Progenitor cell of endocrine pancreas (in vitro differentiated cells): ENCODE measurements at regions not wholly inside any gene's neighbourhood (a gene's known extent, or its start where the extent isn't known, plus 50 kb on each side); places are given as distances from the start of the nearest gene placed in this dataset.

Experiments
- DNase-seq: peaks from one replicate; pipeline ENCODE4 v3.0.0; 2021; ENCODE audit warnings: low spot score; ENCODE audit not compliant: unreplicated experiment
- H3K27ac Mint-ChIP-seq: 2 replicates; pipeline ENCODE4 v1.8.0; 2021; ENCODE audit warnings: mild to moderate bottlenecking, moderate library complexity, mixed read lengths
- H3K27me3 Mint-ChIP-seq: 2 replicates; pipeline ENCODE4 v1.8.0; 2021; ENCODE audit warnings: mixed read lengths
- H3K36me3 Mint-ChIP-seq: 2 replicates; pipeline ENCODE4 v1.8.0; 2022; ENCODE audit warnings: mixed read lengths; ENCODE audit not compliant: insufficient read depth
- H3K4me1 Mint-ChIP-seq: 2 replicates; pipeline ENCODE4 v1.8.0; 2021; ENCODE audit warnings: low read depth, mixed read lengths
- H3K4me3 Mint-ChIP-seq: 2 replicates; pipeline ENCODE4 v1.8.0; 2021; ENCODE audit warnings: low read depth, mild to moderate bottlenecking, moderate library complexity, mixed read lengths
- H3K9me3 Mint-ChIP-seq: 2 replicates; pipeline ENCODE4 v1.8.0; 2021; ENCODE audit warnings: low read depth, mixed read lengths
- CTCF ChIP-seq: fragments of 200-600 bp; sonication (generic); IDR thresholded peaks from one replicate; pipeline ENCODE4 v1.5.0; 2021; ENCODE audit warnings: antibody characterized with exemption, mild to moderate bottlenecking; ENCODE audit not compliant: unreplicated experiment

DNA sequence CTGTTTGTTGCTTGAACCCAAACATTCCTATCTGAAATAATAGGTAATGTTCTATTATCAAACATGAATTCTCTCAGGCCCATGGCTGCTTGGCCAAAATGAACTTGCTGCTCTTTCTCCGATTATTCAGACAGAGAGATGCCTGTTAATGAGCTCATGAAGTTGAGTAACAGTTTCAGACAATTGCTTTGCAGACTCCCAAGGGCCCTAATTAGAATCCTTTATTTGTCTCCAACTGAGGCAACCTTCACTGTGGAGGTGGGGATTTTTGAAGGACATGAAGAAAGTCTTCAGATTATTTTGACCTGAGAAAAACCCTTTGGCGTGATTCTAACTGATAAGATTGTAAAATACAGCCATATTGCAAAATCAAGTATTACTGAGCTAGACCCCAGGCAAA lies 466.7 kb downstream of the NFIB start:
- Mint-ChIP-seq H3K27me3 (no peaks in the 10 kb centered on the region), H3K9me3 (no peaks in the 10 kb centered on the region), H3K4me3 (no peak overlapping the region), H3K4me1 (no peaks in the 10 kb centered on the region), H3K27ac (no peak overlapping the region), H3K36me3 (no peaks in the 10 kb centered on the region)
- no peak for TF ChIP-seq CTCF
- DNase-seq = no peak

DNA sequence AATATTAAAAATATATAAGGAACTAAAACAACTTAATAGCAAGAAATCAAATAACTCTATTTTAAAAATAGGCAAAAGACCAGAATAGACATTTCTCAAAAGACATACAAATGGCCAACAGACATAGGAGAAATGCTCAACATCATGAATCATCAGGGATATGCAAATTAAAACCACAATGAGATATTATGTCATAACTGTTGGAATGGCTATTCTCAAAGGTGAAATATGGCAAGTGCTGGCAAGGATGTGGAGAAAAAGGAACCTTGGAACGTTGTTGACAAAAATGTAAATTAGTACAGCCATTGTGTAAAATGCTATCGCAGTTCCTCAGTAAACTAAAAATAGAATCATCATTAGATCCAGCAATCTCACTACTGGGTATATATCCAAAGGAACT lies 468.5 kb downstream of the NFIB start:
- no peak overlapping the region for H3K4me3 Mint-ChIP-seq
- no peak for TF ChIP-seq CTCF
- DNase-seq = no peak
- H3K36me3 Mint-ChIP-seq = no peaks in the 10 kb centered on the region
- no peaks in the 10 kb centered on the region for H3K27me3 Mint-ChIP-seq
- H3K4me1 Mint-ChIP-seq = peaks cover 3% of the 10 kb centered on the region
- H3K27ac Mint-ChIP-seq = no peak overlapping the region
- H3K9me3 Mint-ChIP-seq = no peaks in the 10 kb centered on the region

- no peaks in the 10 kb centered on the region for H3K36me3 Mint-ChIP-seq
- peaks cover 3% of the 10 kb centered on the region for H3K4me1 Mint-ChIP-seq
- DNase-seq = no peak
- peaks cover 3% of the 10 kb centered on the region for H3K9me3 Mint-ChIP-seq
- no peak overlapping the region for H3K4me3 Mint-ChIP-seq
- no peak overlapping the region for H3K27ac Mint-ChIP-seq
- TF ChIP-seq CTCF = no peak
- no peaks in the 10 kb centered on the region for H3K27me3 Mint-ChIP-seq
These were observed 472.0 kb downstream of the NFIB start for GRCh38 chr9:13841746-13842462.

DNA sequence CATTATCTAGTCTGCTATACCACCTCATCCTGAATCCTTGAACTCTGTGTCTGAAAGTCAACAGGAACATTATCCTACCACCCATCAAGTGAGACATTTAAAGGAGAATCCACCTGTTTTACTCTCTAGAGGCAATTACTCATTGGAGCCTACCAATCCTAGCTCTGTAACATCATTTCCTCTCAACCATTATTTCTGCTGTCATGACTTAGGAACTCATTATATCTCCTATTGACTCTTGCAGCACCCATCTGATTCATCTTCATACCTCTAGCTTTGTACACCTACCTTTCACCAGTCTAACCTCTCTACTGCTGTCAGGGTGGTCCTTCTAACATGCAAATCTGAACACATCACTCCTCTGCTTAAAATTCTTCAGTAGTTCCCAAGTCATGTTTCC lies 481.5 kb downstream of the NFIB start:
- TF ChIP-seq CTCF = no peak
- Mint-ChIP-seq H3K27me3 (no peaks in the 10 kb centered on the region), H3K4me1 (no peaks in the 10 kb centered on the region), H3K36me3 (peaks cover 3% of the 10 kb centered on the region), H3K4me3 (no peak overlapping the region), H3K9me3 (peaks cover 21% of the 10 kb centered on the region), H3K27ac (no peak overlapping the region)
- DNase-seq = no peak

- no peaks in the 10 kb centered on the region for H3K36me3 Mint-ChIP-seq
- no peak for DNase-seq
- peaks cover 11% of the 10 kb centered on the region for H3K9me3 Mint-ChIP-seq
These were observed 490.9 kb downstream of the NFIB start for GRCh38 chr9:13823026-13823425.

More at GRCh38 chr9:13823026-13823425, 490.9 kb downstream of the NFIB start:
- Mint-ChIP-seq H3K4me1 (no peaks in the 10 kb centered on the region), H3K27me3 (no peaks in the 10 kb centered on the region), H3K27ac (no peak overlapping the region), H3K4me3 (no peak overlapping the region)
- no peak for TF ChIP-seq CTCF
